NCI-H1930 (cell line): ENCODE measurements at regions not wholly inside any gene's neighbourhood (a gene's known extent, or its start where the extent isn't known, plus 50 kb on each side); places are given as distances from the start of the nearest gene placed in this dataset.

Experiments
- DNase-seq, 2 experiments: peaks; one replicate each; lab custom pipeline; 2025; lab: John Stamatoyannopoulos, UW

- no peak for DNase-seq
Measured at GRCh38 chr6:24016857-24017256, 109.2 kb upstream of the NRSN1 start.

- DNase-seq = no peak
Measured at GRCh38 chr6:24019393-24019792, 106.6 kb upstream of the NRSN1 start.

DNA sequence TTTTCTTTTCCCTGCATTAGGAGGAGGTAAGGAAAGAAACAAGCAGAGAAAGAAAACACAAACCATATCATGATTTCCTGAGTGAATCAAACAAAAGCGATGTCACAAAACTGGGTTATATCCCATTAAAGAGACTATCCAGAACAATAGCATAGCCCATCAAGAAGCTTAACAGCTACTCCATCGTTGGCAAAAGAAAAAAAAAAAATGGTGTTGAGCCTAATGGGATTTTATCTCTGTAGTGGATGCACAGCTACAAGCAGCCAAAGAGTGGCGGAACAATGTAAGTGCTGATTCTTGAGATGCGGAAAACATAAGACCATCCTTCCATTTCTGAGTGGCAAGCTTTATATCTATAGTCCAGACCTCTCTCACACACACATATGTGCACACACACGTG lies 106.2 kb upstream of the NRSN1 start:
- DNase-seq = no peak

- DNase-seq = no peak
Measured at GRCh38 chr6:24026050-24026449, 100.0 kb upstream of the NRSN1 start.

DNA sequence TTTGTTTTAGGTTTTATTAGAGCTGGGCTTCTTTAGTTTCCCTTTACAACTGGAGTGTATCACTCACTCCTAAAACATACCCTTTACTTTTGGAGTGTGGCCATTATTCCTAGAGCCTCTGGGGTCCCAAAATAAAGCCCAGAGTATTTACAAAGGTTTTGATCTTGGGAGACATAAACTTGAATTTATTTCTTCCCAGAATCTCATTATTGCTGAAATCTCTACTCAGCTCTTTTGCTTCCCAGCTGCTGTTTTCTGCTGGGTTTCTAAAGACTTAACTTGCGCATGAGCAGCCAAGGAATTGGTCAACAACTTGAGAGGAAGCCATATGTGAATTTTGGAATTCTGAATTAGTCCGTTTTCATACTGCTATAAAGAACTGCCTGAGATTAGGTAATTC lies 94.5 kb upstream of the NRSN1 start:
- no peak for DNase-seq

DNA sequence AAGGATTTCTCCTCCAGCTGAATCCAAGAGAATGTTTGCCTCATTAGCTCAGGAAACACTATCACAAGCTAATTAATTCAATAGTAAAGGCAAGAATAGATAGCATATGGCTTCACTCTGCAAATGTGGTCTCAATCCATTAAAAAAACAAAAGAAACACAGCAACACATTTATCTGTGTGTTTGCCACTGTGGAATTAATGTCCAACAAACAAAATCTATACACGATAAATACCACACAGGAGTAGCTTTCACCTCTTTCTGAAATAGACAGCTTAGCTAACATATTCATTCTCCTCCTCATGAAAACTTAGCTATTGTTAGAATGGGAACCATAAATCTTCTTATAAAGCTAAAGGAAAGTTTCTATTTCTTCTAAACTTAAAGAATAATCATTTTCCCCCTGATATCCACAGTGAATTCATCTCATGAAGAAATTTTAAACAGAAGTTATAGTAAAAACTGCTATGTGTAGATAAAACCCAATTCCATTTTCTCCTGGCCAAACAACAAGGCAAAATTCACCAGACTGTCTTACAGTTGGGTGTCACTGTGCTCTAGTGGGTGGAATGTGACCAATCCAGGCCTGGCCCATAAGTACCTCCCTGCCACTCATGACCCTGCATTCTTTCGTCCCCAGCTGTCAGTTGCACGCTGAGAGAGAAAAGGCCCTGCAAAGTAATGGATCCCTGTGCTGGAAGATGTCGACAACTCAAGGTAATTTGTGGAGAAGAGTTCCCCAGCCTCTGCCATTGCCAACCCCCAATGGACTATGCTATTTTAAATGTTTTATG lies 92.9 kb upstream of the NRSN1 start:
- DNase-seq = no peak

DNA sequence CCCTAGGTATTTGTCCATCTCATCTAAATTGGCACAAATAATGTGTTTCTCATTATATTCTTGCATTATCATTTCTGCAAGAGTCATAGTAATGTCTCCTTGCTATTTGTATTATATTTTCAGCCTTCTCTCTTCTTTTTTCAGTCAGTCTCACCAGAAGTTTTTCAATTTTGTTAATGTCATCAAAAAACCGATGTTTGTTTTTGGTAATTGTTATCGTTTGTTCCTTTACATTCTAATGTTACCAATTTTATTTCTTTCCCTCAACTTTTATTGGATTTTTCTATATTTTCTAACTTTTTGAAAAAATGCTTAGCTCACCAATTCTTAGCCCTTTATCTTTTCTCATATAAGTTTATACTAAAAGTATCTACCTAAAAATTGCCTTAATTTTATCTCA lies 82.2 kb upstream of the NRSN1 start:
- DNase-seq = no peak

GRCh38 chr6:24051942-24052589 lies 73.9 kb upstream of the NRSN1 start:
- no peak for DNase-seq

DNA sequence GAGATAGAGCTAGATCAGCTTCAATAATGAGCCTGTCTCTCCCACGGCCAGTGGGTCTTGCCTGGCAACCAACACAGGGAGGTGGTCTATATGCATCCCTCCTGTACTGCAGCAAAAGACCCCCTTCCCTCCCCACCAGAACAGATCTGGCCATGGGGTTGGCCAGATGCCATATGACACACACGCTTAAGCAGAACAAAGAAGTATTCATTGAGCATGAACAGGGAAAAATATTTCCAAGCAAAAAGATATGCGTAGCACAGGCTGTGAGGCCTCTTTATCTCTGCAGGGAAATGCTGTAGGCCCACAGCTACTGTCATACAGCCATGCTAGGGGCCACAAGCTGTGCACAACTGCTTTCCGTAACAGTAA lies 73.4 kb upstream of the NRSN1 start:
- no peak for DNase-seq

GRCh38 chr6:24053057-24053456 lies 73.0 kb upstream of the NRSN1 start:
- no peak for DNase-seq

- no peak for DNase-seq
Measured at GRCh38 chr6:24054388-24054787, 71.6 kb upstream of the NRSN1 start.

- DNase-seq = no peak
Measured at GRCh38 chr6:24056567-24056966, 69.4 kb upstream of the NRSN1 start.

DNA sequence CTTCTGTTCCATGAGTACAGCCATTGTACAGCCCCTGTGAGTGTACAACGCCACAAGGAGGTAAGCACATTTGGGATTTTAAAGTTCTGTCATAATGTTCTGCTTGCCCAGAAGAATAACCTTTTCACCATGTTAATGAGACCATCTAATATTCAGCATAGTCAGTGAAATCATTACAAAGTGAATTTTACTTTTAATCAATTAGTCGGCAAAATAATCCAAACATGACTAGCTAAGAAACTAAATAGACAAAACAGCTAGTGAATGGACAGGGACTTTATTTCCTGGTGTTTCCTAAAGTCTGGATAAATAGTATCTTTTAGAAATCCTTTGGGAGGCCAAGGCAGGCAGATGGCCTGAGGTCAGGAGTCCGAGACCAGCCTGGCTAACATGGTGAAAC lies 69.0 kb upstream of the NRSN1 start:
- DNase-seq = no peak

GRCh38 chr6:24060982-24061754 lies 64.8 kb upstream of the NRSN1 start:
- no peak for DNase-seq

DNA sequence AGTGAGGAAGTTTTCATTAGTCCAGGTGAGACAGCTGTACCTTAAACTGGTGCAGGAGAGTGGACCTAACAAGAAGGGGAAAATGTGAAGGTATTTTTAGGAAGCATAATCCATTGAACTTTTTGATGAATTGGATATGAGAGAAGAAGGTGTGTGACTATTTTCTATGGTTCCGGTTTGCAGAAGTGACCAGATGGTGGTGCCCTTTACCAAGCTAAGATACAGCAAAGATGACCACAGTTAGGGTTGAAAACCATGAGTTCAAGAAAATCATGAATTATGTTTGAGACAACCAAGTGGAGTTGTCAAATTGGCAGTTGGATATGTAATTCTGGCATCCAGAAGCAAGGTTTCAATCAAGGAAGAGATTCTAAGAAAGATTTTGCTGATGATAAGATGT lies 61.9 kb upstream of the NRSN1 start:
- DNase-seq = peak in 1 of 2 experiments; percentile 12

DNA sequence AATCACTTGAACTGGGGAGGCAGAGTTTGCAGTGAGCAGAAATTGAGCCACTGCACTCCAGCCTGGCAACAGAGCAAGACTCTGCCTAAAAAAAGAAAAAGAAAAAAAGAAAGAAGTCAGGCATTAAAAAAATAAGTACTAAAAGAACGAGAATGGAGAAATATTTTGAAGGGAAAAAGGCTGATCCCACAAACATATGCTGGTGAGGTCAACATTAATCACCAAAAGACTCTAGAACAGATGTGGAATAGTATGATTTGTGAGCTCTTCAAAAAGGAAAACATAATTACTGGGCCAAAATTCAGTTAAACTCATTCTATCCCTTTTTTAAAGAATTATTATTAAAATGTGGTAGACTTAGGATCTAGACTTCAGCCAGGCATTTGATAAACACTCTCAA lies 61.2 kb upstream of the NRSN1 start:
- DNase-seq = no peak

- DNase-seq = no peak
Measured at GRCh38 chr6:24069526-24069925, 56.5 kb upstream of the NRSN1 start.

DNA sequence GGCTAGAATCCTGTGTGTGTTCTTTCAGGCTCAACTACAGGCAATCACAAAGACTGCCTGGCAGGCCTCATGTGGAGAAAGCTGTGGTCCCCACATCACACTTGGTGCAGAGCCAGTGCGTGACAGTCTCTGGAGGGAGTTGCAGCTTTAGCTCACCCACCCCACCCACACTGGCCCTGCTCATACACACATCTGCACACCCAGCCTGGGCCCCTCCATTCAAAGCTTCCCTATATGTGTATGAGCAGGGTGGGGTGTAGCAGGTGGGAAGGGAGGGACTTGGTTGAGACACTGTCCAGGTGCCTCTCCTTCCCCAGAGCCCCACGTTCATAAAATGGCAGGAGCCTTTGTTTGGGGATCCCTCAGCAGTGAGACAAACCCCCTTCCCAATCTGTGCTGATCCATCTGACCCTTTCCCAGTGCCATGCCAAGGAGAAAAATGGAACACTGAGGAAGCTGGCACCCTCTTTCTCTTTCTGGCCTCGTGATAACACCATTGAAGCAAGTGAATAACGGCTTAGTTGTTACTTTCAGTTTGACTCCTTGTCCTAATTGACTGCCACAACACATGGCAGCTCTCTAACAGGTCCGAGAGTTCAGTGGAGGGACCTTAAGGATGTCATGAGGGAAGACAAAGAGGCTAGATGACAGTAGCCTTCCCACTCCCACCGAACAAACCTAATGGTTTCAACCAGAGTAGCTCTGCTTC lies 53.8 kb upstream of the NRSN1 start:
- no peak for DNase-seq

DNA sequence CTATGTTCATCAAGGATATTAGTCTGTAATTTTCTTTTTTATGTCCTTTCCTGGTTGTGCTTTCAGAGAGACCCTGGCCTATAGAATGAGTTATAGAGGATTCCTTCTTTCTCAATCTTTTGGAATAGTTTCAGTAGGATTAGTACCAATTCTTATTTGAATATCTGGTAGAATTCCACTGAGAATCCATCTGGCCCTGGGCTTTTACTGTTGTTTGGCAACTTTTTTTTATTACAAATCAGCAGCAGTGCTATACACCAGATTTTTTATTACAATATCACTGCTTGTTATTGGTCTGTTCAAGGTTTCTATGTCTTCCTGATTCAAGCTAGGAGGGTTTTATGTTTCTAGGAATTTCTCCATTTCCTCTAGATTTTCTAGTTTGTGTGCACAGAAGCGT lies 50.0 kb upstream of the NRSN1 start:
- DNase-seq = no peak
